IMR-90 (cell line): ENCODE measurements at regions not wholly inside any gene's neighbourhood (a gene's known extent, or its start where the extent isn't known, plus 50 kb on each side); places are given as distances from the start of the nearest gene placed in this dataset.

Experiments used
- ATAC-seq: fragments of 200-7000 bp; cut with Tn5 transposase; 2 replicates; pipeline ENCODE4 v1.9.1; 2020; ENCODE audit warnings: low read depth, mild to moderate bottlenecking, moderate library complexity
- BruUV-seq: library from RNA; stranded (reverse); fragments of 400-500 nt; replicated peaks from 2 replicates; lab custom pipeline; 2021; lab: Mats Ljungman, UMichigan
- CTCF ChIA-PET: fragments of 300-600 bp; formaldehyde crosslinking; extraction: SDS; loops from one replicate; lab custom pipeline; 2021; ENCODE audit warnings: antibody characterized with exemption; lab: Yijun Ruan, JAX
- POLR2A ChIA-PET: fragments of 300-600 bp; sonication (Branson Sonifier 250); formaldehyde crosslinking; loops from one replicate; lab custom pipeline; 2022; ENCODE audit warnings: antibody characterized with exemption; ENCODE audit not compliant: unreplicated experiment; lab: Charles Lee
- DNase-seq: peaks from one replicate; pipeline ENCODE4 v3.0.0; 2013
- H2AFZ ChIP-seq: replicated peaks from 2 replicates; pipeline ENCODE3; 2013; ENCODE audit warnings: low read length, mild to moderate bottlenecking; ENCODE audit not compliant: poor library complexity
- H2AK5ac ChIP-seq: 2 replicates; pipeline ENCODE4 v1.6.1; 2013; ENCODE audit warnings: low read depth, low read length, inconsistent platforms
- H2AK9ac ChIP-seq: replicated peaks from 2 replicates; pipeline ENCODE3; 2013; ENCODE audit warnings: mild to moderate bottlenecking, low read depth, low read length, moderate library complexity; ENCODE audit not compliant: poor library complexity
- H2BK120ac ChIP-seq: 2 replicates; pipeline ENCODE4 v1.6.1; 2013; ENCODE audit warnings: low read depth, low read length, inconsistent platforms
- H2BK15ac ChIP-seq: 3 replicates; pipeline ENCODE4 v1.6.1; 2013; ENCODE audit warnings: low read depth, low read length, inconsistent platforms
- H2BK20ac ChIP-seq: 2 replicates; pipeline ENCODE4 v1.6.1; 2013; ENCODE audit warnings: low read depth, mild to moderate bottlenecking, inconsistent platforms, low read length, moderate library complexity
- H2BK5ac ChIP-seq: 2 replicates; pipeline ENCODE4 v1.6.1; 2013; ENCODE audit warnings: mild to moderate bottlenecking, low read depth, low read length, inconsistent platforms; ENCODE audit not compliant: poor library complexity, severe bottlenecking
- H3K14ac ChIP-seq: replicated peaks from 2 replicates; pipeline ENCODE4 v1.6.1; 2013; ENCODE audit warnings: low read depth, low read length, inconsistent platforms
- H3K18ac ChIP-seq: 2 replicates; pipeline ENCODE4 v1.6.1; 2013; ENCODE audit warnings: low read depth, low read length, control low read depth
- H3K23ac ChIP-seq: 2 replicates; pipeline ENCODE4 v1.6.1; 2013; ENCODE audit warnings: low read depth, low read length, inconsistent platforms
- H3K27ac ChIP-seq: 2 replicates; pipeline ENCODE4 v1.5.1; 2013; ENCODE audit warnings: mild to moderate bottlenecking, control low read depth, low read length; ENCODE audit not compliant: insufficient read depth
- H3K27me3 ChIP-seq: 2 replicates; pipeline ENCODE4 v1.6.1; 2013; ENCODE audit warnings: low read length; ENCODE audit not compliant: control insufficient read depth, insufficient read depth
- H3K36me3 ChIP-seq: 2 replicates; pipeline ENCODE4 v1.6.1; 2013; ENCODE audit warnings: low read length, mixed read lengths; ENCODE audit not compliant: control insufficient read depth, insufficient read depth
- H3K4ac ChIP-seq: 2 replicates; pipeline ENCODE4 v1.6.1; 2013; ENCODE audit warnings: low read depth, low read length, inconsistent platforms
- H3K4me1 ChIP-seq: 2 replicates; pipeline ENCODE4 v1.6.1; 2013; ENCODE audit warnings: low read length, mixed read lengths; ENCODE audit not compliant: control insufficient read depth, insufficient read depth
- H3K4me2 ChIP-seq: 2 replicates; pipeline ENCODE4 v1.6.1; 2013; ENCODE audit warnings: low read depth, mild to moderate bottlenecking, control low read depth, low read length, moderate library complexity
- H3K4me3 ChIP-seq: 2 replicates; pipeline ENCODE4 v1.5.1; 2013; ENCODE audit warnings: low read depth, mild to moderate bottlenecking, control low read depth, low read length, moderate library complexity; ENCODE audit not compliant: insufficient read depth
- H3K56ac ChIP-seq: 2 replicates; pipeline ENCODE4 v1.6.1; 2013; ENCODE audit warnings: low read length, inconsistent platforms; ENCODE audit not compliant: insufficient read depth; ENCODE audit errors: extremely low read depth
- H3K79me1 ChIP-seq, 2 experiments: 2 replicates each; pipeline ENCODE4 v1.6.1; 2013; ENCODE audit warnings: low read length in 2 of 2, inconsistent platforms in 1 of 2, low read depth in 1 of 2
- H3K9ac ChIP-seq: 2 replicates; pipeline ENCODE4 v1.6.1; 2013; ENCODE audit warnings: low read depth, low read length, control low read depth
- H3K9me1 ChIP-seq: 2 replicates; pipeline ENCODE4 v1.6.1; 2013; ENCODE audit warnings: low read length, inconsistent platforms; ENCODE audit not compliant: insufficient read depth
- H3K9me3 ChIP-seq: 2 replicates; pipeline ENCODE4 v1.6.1; 2013; ENCODE audit warnings: low read length; ENCODE audit not compliant: control insufficient read depth, insufficient read depth
- H4K20me1 ChIP-seq: 2 replicates; pipeline ENCODE4 v1.6.1; 2013; ENCODE audit warnings: low read length, inconsistent platforms; ENCODE audit not compliant: insufficient read depth
- H4K5ac ChIP-seq: 2 replicates; pipeline ENCODE4 v1.6.1; 2013; ENCODE audit warnings: mild to moderate bottlenecking, low read depth, low read length, control low read depth
- H4K8ac ChIP-seq, 2 experiments: 2 replicates each; pipeline ENCODE4 v1.6.1; 2013; ENCODE audit warnings: low read depth in 2 of 2, low read length in 2 of 2, control low read depth in 1 of 2, inconsistent platforms in 1 of 2
- H4K91ac ChIP-seq: 2 replicates; pipeline ENCODE4 v1.6.1; 2013; ENCODE audit warnings: low read depth, low read length, inconsistent platforms; ENCODE audit not compliant: insufficient read depth
- CEBPB ChIP-seq: IDR thresholded peaks from 2 replicates; pipeline ENCODE4 v1.6.1; 2012; ENCODE audit warnings: low read depth, low read length, improper control_type of control experiment
- MAFK ChIP-seq: IDR thresholded peaks from 2 replicates; pipeline ENCODE4 v1.6.1; 2012; ENCODE audit warnings: low read depth, low read length, improper control_type of control experiment
- MXI1 ChIP-seq: IDR thresholded peaks from 2 replicates; pipeline ENCODE4 v1.6.1; 2012; ENCODE audit warnings: low read depth, mild to moderate bottlenecking, low read length, moderate library complexity, borderline replicate concordance
- NFE2L2 ChIP-seq: fragments of 150-350 bp; IDR thresholded peaks from 2 replicates; pipeline ENCODE4 v1.6.1; 2016; ENCODE audit warnings: low read depth, mild to moderate bottlenecking, low read length
- RCOR1 ChIP-seq: IDR thresholded peaks from 2 replicates; pipeline ENCODE4 v1.6.1; 2012; ENCODE audit warnings: mild to moderate bottlenecking, low read length, improper control_type of control experiment; ENCODE audit not compliant: insufficient replicate concordance
- RFX5 ChIP-seq: IDR thresholded peaks from 2 replicates; pipeline ENCODE4 v1.8.0; 2012; ENCODE audit warnings: low read depth, mild to moderate bottlenecking, low read length, moderate library complexity
- WGBS, 2 experiments: methylation state at CpG; one replicate each; pipeline versions ENCODE4 v1.1.5 to v1.1.7; 2013; ENCODE audit warnings: missing lambda C conversion rate in 2 of 2; ENCODE audit not compliant: insufficient read length in 1 of 2; ENCODE audit errors: extremely low coverage in 2 of 2; 5-methylcytosine and 5-hydroxymethylcytosine counted together
- dilution Hi-C: fragments of 300-500 bp; cut with HindIII; formaldehyde crosslinking; loops from one replicate; pipeline ENCODE4 v1.14.3; 2018; ENCODE audit warnings: low sequenced_read_pairs; ENCODE audit not compliant: unreplicated experiment
- in situ Hi-C: fragments of 300-500 bp; cut with MboI; formaldehyde crosslinking; loops from 3 replicates; pipeline ENCODE4 v1.14.3; 2019; ENCODE audit warnings: low sequenced_read_pairs, inconsistent platforms, mixed read lengths
- intact Hi-C: fragments of 100-400 bp; cut with micrococcal nuclease; formaldehyde crosslinking; loops from 2 replicates; pipeline ENCODE4 v1.10.0; 2022
- TF ChIP-seq, protein P1 (sequence below): fragments of 150-350 bp; IDR thresholded peaks from 2 replicates; pipeline ENCODE4 v1.6.1; 2016; ENCODE audit warnings: low read depth, mild to moderate bottlenecking, low read length, moderate library complexity, borderline replicate concordance
- TF ChIP-seq, protein P2 (sequence below): fragments of 150-350 bp; IDR thresholded peaks from 2 replicates; pipeline ENCODE4 v1.6.1; 2017; ENCODE audit warnings: mild to moderate bottlenecking, antibody characterized with exemption, low read length, low read depth
- TF ChIP-seq, protein P3 (sequence below): conservative IDR thresholded peaks from 2 replicates; pipeline ENCODE4 v1.5.1; 2012; ENCODE audit warnings: mild to moderate bottlenecking, low read depth, low read length, improper control_type of control experiment

DNA sequence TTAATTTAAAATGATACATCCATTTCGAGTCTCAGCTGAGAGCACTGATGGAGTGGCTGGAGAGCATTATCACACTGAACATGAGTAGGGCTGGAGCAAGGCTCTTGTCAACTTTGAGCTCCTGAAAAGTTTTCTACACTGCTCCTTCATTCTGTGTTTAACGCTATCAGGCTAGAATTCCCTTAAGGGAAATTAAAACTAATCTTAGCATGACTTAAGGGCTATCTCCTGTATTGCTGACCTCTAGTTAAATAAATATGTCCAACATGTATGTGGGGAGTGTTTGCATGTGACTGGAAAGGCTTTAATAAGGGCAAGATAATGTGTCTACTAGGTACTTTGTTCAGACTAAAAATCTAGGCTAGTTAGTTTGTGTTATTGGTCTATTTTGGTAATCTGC is 116.7 kb upstream of the CAND1 start:
- Histone ChIP-seq H3K56ac (no peak overlapping the region), H4K91ac (no peak overlapping the region), H2BK20ac (no peak overlapping the region), H3K18ac (no peak overlapping the region), H2AK9ac (no peak overlapping the region), H2AFZ (no peak overlapping the region), H3K23ac (no peak overlapping the region), H3K9ac (no peak overlapping the region), H3K4me3 (no peak overlapping the region), H3K79me1 (no peaks in the 10 kb centered on the region), H3K14ac (no peak overlapping the region), H2BK120ac (no peak overlapping the region), H3K36me3 (no peaks in the 10 kb centered on the region), H4K5ac (no peak overlapping the region), H3K27ac (no peak overlapping the region), H2BK15ac (no peak overlapping the region), H3K9me1 (no peaks in the 10 kb centered on the region), H3K4ac (no peak overlapping the region), H3K4me1 (no peaks in the 10 kb centered on the region), H4K20me1 (no peaks in the 10 kb centered on the region), H2AK5ac (no peak overlapping the region), H2BK5ac (no peak overlapping the region), H4K8ac (no peak overlapping the region), H3K4me2 (no peak overlapping the region), H3K9me3 (no peaks in the 10 kb centered on the region), H3K27me3 (no peaks in the 10 kb centered on the region)
- intact Hi-C loops, result no loop called here
- in situ Hi-C loops, result no loop called here
- ATAC-seq, result no peak
- dilution Hi-C loops, result no loop called here
- POLR2A ChIA-PET, result no interaction called here
- TF ChIP-seq, protein P1, sequence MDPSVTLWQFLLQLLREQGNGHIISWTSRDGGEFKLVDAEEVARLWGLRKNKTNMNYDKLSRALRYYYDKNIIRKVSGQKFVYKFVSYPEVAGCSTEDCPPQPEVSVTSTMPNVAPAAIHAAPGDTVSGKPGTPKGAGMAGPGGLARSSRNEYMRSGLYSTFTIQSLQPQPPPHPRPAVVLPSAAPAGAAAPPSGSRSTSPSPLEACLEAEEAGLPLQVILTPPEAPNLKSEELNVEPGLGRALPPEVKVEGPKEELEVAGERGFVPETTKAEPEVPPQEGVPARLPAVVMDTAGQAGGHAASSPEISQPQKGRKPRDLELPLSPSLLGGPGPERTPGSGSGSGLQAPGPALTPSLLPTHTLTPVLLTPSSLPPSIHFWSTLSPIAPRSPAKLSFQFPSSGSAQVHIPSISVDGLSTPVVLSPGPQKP, result no peak
- TF ChIP-seq NFE2L2 (no peak), MXI1 (no peak), MAFK (no peak), RFX5 (no peak), RCOR1 (no peak), CEBPB (no peak)
- TF ChIP-seq, protein P2, sequence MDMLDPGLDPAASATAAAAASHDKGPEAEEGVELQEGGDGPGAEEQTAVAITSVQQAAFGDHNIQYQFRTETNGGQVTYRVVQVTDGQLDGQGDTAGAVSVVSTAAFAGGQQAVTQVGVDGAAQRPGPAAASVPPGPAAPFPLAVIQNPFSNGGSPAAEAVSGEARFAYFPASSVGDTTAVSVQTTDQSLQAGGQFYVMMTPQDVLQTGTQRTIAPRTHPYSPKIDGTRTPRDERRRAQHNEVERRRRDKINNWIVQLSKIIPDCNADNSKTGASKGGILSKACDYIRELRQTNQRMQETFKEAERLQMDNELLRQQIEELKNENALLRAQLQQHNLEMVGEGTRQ, result no peak
- TF ChIP-seq, protein P3, sequence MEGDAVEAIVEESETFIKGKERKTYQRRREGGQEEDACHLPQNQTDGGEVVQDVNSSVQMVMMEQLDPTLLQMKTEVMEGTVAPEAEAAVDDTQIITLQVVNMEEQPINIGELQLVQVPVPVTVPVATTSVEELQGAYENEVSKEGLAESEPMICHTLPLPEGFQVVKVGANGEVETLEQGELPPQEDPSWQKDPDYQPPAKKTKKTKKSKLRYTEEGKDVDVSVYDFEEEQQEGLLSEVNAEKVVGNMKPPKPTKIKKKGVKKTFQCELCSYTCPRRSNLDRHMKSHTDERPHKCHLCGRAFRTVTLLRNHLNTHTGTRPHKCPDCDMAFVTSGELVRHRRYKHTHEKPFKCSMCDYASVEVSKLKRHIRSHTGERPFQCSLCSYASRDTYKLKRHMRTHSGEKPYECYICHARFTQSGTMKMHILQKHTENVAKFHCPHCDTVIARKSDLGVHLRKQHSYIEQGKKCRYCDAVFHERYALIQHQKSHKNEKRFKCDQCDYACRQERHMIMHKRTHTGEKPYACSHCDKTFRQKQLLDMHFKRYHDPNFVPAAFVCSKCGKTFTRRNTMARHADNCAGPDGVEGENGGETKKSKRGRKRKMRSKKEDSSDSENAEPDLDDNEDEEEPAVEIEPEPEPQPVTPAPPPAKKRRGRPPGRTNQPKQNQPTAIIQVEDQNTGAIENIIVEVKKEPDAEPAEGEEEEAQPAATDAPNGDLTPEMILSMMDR, result no peak
- no TSS peak for BruUV-seq
- no peak for DNase-seq
- CTCF ChIA-PET, result interaction anchor here (1.1 kb wide), 1 partner anchor 9 kb away, joined by 5 read pairs; no protein-coding TSS in a partner anchor
- WGBS, 2 experiments, result no CpG with 5 or more reads among the region's 2 CpGs
